Adrenal gland (tissue), 5 donors: ENCODE measurements at regions not wholly inside any gene's neighbourhood (a gene's known extent, or its start where the extent isn't known, plus 50 kb on each side); places are given as distances from the start of the nearest gene placed in this dataset.

Source experiments
- CTCF ChIP-seq, 6 experiments: fragments of 450-650 bp in 4 of 6; fragments of 200-600 bp in 2 of 6; sonication (generic) in 1 of 6; IDR thresholded peaks; 1 replicate in 5 of 6; 2 replicates in 1 of 6; pipeline versions ENCODE4 v1.5.1 to v1.8.0; 2016 to 2021; ENCODE audit warnings: antibody characterized with exemption in 6 of 6, mild to moderate bottlenecking in 2 of 6, moderate library complexity in 1 of 6
- POLR2A ChIP-seq, 2 donors: fragments of 450-650 bp; IDR thresholded peaks; one replicate each; pipeline ENCODE4 v1.6.1; 2017; ENCODE audit warnings: antibody characterized with exemption in 2 of 2, mild to moderate bottlenecking in 2 of 2, moderate library complexity in 1 of 2
- donor health status: DM: no; HTN: no; CAD: no.

- TF ChIP-seq CTCF (IDR thresholded peaks at IDR 0.05) (no peak), POLR2A (IDR thresholded peaks at IDR 0.05) (no peak)
These were observed 114.9 kb upstream of the TOM1L1 start for GRCh38 chr17:54785643-54786268.
